OCI-LY1 (cell line): ENCODE measurements at regions not wholly inside any gene's neighbourhood (a gene's known extent, or its start where the extent isn't known, plus 50 kb on each side); places are given as distances from the start of the nearest gene placed in this dataset.

Experiments
- EZH2 ChIP-seq: fragments of 200-600 bp; sonication (generic), shearing (Covaris generic); IDR thresholded peaks from 2 replicates; pipeline ENCODE4 v1.8.0; 2017; ENCODE audit warnings: borderline replicate concordance, mixed run types, mild to moderate bottlenecking, antibody characterized with exemption, low read length, moderate library complexity, mixed read lengths
- TF ChIP-seq, protein P1 (sequence below): fragments of 200-600 bp; sonication (generic), shearing (Covaris generic); IDR thresholded peaks from 2 replicates; pipeline ENCODE4 v1.5.1; 2017; ENCODE audit warnings: mild to moderate bottlenecking, antibody characterized with exemption, low read length, moderate library complexity, mixed read lengths

DNA sequence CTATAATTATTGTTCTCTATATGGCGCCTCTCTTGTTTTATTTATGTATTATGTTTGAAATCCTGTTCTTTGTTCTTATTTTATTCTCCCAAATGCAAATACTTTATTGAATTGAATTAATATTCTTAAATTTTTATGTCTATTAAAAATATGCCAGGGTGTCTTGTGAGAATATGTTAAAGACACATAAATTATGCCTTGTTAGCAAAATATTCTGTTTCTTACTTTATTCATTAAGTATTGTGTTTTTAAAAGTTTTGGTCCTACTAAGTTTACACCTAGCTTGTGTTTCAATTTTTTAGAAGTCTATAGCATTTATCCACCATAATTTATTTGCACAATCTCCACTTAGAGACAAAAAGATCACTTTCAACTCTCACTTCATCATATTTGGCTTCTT, 741.5 kb upstream of the SLC39A10 start:
- TF ChIP-seq, protein P1, sequence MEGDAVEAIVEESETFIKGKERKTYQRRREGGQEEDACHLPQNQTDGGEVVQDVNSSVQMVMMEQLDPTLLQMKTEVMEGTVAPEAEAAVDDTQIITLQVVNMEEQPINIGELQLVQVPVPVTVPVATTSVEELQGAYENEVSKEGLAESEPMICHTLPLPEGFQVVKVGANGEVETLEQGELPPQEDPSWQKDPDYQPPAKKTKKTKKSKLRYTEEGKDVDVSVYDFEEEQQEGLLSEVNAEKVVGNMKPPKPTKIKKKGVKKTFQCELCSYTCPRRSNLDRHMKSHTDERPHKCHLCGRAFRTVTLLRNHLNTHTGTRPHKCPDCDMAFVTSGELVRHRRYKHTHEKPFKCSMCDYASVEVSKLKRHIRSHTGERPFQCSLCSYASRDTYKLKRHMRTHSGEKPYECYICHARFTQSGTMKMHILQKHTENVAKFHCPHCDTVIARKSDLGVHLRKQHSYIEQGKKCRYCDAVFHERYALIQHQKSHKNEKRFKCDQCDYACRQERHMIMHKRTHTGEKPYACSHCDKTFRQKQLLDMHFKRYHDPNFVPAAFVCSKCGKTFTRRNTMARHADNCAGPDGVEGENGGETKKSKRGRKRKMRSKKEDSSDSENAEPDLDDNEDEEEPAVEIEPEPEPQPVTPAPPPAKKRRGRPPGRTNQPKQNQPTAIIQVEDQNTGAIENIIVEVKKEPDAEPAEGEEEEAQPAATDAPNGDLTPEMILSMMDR: no peak
- TF ChIP-seq EZH2: no peak
